H54 (cell line): ENCODE measurements at regions not wholly inside any gene's neighbourhood (a gene's known extent, or its start where the extent isn't known, plus 50 kb on each side); places are given as distances from the start of the nearest gene placed in this dataset.

Experiments used
- DNase-seq: peaks from one replicate; pipeline ENCODE4 v3.0.0; 2011; ENCODE audit warnings: low spot score, mixed read lengths; ENCODE audit not compliant: insufficient read length
- FAIRE-seq: peaks from 3 replicates; lab custom pipeline; 2011; peaks lifted over from hg19 to GRCh38; lab: Jason Lieb, UNC
- POLR2A ChIP-seq: IDR thresholded peaks from 2 replicates; pipeline ENCODE4 v1.6.1; 2011; ENCODE audit warnings: low read depth, mild to moderate bottlenecking, low read length

- FAIRE-seq (no peak), DNase-seq (no peak)
- no peak for TF ChIP-seq POLR2A
Measured at GRCh38 chr7:46360296-46360695, 439.2 kb upstream of the IGFBP3 start.

- TF ChIP-seq POLR2A, result no peak
- DNase-seq (no peak), FAIRE-seq (no peak)
Measured at GRCh38 chr7:46357851-46358250, 436.8 kb upstream of the IGFBP3 start.

GRCh38 chr7:46357290-46357689, 436.2 kb upstream of the IGFBP3 start:
- FAIRE-seq (no peak), DNase-seq (no peak)
- no peak for TF ChIP-seq POLR2A

- DNase-seq (no peak), FAIRE-seq (no peak)
- TF ChIP-seq POLR2A, result no peak
Measured at GRCh38 chr7:46356371-46356770, 435.3 kb upstream of the IGFBP3 start.

GRCh38 chr7:46355331-46355730, 434.3 kb upstream of the IGFBP3 start:
- DNase-seq (no peak), FAIRE-seq (no peak)
- no peak for TF ChIP-seq POLR2A

GRCh38 chr7:46352004-46352954, 431.2 kb upstream of the IGFBP3 start:
- TF ChIP-seq POLR2A, result no peak
- DNase-seq (peak; percentile 63), FAIRE-seq (peak; percentile 84)

GRCh38 chr7:46349490-46349889, 428.4 kb upstream of the IGFBP3 start:
- no peak for TF ChIP-seq POLR2A
- FAIRE-seq (no peak), DNase-seq (no peak)

- no peak for TF ChIP-seq POLR2A
- DNase-seq (no peak), FAIRE-seq (no peak)
Measured at GRCh38 chr7:46344533-46344932, 423.5 kb upstream of the IGFBP3 start.

- no peak for DNase-seq
- no peak for FAIRE-seq
- TF ChIP-seq POLR2A, result no peak
Measured at GRCh38 chr7:46343802-46344201, 422.7 kb upstream of the IGFBP3 start.

- no peak for TF ChIP-seq POLR2A
- no peak for DNase-seq
- FAIRE-seq, result no peak
Measured at GRCh38 chr7:46322937-46323336, 401.9 kb upstream of the IGFBP3 start.

- FAIRE-seq (no peak), DNase-seq (no peak)
- no peak for TF ChIP-seq POLR2A
Measured at GRCh38 chr7:46321556-46322205, 400.6 kb upstream of the IGFBP3 start.

GRCh38 chr7:46320956-46321355, 399.9 kb upstream of the IGFBP3 start:
- DNase-seq (no peak), FAIRE-seq (no peak)
- TF ChIP-seq POLR2A, result no peak

GRCh38 chr7:46319841-46320240, 398.8 kb upstream of the IGFBP3 start:
- TF ChIP-seq POLR2A, result no peak
- DNase-seq, result no peak
- no peak for FAIRE-seq

GRCh38 chr7:46318276-46318675, 397.2 kb upstream of the IGFBP3 start:
- DNase-seq (no peak), FAIRE-seq (no peak)
- no peak for TF ChIP-seq POLR2A
